HG02938 (cell line): ENCODE measurements at regions not wholly inside any gene's neighbourhood (a gene's known extent, or its start where the extent isn't known, plus 50 kb on each side); places are given as distances from the start of the nearest gene placed in this dataset.

ENCODE experiments used
- ATAC-seq: cut with Tn5 transposase; IDR thresholded peaks from one replicate; pipeline ENCODE4 v1.9.1; 2021; ENCODE audit warnings: mild to moderate bottlenecking, moderate library complexity; ENCODE audit not compliant: unreplicated experiment

GRCh38 chr17:79164913-79165695, 90.5 kb downstream of the ENGASE start:
- ATAC-seq: no peak

GRCh38 chr17:79164408-79164807, 89.8 kb downstream of the ENGASE start:
- ATAC-seq: no peak

GRCh38 chr17:79163071-79163470, 88.4 kb downstream of the ENGASE start:
- ATAC-seq: no peak

GRCh38 chr17:79162012-79162963, 87.7 kb downstream of the ENGASE start:
- ATAC-seq: no peak

GRCh38 chr17:79160980-79161636, 86.5 kb downstream of the ENGASE start:
- no peak for ATAC-seq

GRCh38 chr17:79159926-79160325, 85.3 kb downstream of the ENGASE start:
- no peak for ATAC-seq

- ATAC-seq: no peak
Measured at GRCh38 chr17:79159471-79159870, 84.8 kb downstream of the ENGASE start.

- no peak for ATAC-seq
Measured at GRCh38 chr17:79156463-79157095, 82.0 kb downstream of the ENGASE start.

- no peak for ATAC-seq
Measured at GRCh38 chr17:79155701-79156100, 81.1 kb downstream of the ENGASE start.

- ATAC-seq: no peak
Measured at GRCh38 chr17:79154951-79155585, 80.4 kb downstream of the ENGASE start.

GRCh38 chr17:79154446-79154845, 79.8 kb downstream of the ENGASE start:
- no peak for ATAC-seq

- no peak for ATAC-seq
Measured at GRCh38 chr17:79153367-79154130, 78.9 kb downstream of the ENGASE start.

- no peak for ATAC-seq
Measured at GRCh38 chr17:79152636-79153035, 78.0 kb downstream of the ENGASE start.

GRCh38 chr17:79152110-79152509, 77.5 kb downstream of the ENGASE start:
- ATAC-seq: no peak

- no peak for ATAC-seq
Measured at GRCh38 chr17:79150799-79151198, 76.2 kb downstream of the ENGASE start.

GRCh38 chr17:79150035-79150733, 75.6 kb downstream of the ENGASE start:
- ATAC-seq: no peak

- no peak for ATAC-seq
Measured at GRCh38 chr17:79148584-79148983, 74.0 kb downstream of the ENGASE start.

GRCh38 chr17:79147746-79148506, 73.3 kb downstream of the ENGASE start:
- ATAC-seq: no peak
